ENCODE measurements at regions not wholly inside any gene's neighbourhood (a gene's known extent, or its start where the extent isn't known, plus 50 kb on each side); places are given as distances from the start of the nearest gene placed in this dataset.
"Not testable (repeated sequence)": the region's sequence is repeated elsewhere in the genome, so short reads cannot be mapped to it uniquely, and the experiment has no call there.

DNA sequence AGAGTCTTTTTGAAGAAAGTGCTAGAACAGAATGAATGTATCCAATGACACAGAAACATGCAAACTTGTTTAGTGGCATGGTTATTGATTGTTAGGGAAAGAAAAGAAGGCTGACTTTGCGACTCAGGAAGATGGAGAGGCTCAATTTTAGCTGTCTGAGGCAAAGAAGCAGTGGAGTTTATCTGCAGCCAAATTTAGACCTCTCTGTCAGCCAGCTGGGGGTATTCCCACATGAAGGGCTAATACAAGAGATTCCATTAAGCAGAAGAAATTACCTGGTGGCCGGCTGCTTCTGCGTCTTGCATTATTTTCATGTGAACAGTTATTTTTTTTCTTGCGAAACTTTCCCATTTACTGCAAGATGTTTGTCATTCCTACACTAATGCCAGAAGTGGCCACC is 240.2 kb upstream of the NBEA start:
- intact Hi-C loops (cut with DNase I): no loop called here
- no peak for DNase-seq (ENCODE audit: low spot score)

GRCh38 chr13:34708566-34709313 is 233.3 kb upstream of the NBEA start:
- no peak for DNase-seq (ENCODE audit: low spot score)
- intact Hi-C loops (cut with DNase I): no loop called here

DNA sequence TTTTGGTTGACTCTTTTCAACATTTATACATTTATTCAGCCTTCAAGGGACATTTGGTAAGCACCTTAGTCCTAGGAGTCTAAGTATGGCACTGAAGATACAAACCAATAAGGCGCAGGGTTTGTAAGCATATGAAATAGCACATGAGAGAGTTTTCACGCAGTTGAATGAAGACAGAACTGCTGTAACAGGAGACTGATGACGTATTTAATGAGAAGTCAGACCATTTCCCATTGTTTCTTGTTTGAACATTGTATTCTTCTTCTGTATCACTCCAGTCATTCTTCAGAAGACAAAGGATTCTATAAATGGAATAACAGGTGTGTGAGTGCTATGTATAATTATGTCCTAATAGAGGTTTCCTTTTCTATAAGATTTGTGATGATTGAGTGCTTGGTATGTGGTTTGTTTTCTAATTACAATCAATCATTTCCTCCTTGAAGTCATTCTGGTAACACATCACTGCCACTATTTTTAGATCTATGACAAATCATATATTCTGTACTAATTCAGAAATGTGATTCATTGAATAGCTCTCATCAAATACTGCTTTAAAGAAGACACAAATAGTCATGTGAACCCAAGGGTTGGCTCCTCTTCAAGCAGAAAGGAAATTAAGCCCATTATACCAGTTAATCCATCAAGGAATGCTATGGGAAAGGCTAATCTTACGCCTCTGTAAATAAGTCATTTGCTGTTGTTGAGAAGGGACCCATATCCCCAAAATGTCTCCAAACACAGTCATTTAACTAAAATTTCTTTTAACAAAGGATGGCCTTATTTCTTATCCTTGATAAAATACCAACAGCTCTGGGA is 222.8 kb upstream of the NBEA start:
- no peak for DNase-seq (ENCODE audit: low spot score)
- intact Hi-C loops (cut with DNase I): no loop called here

DNA sequence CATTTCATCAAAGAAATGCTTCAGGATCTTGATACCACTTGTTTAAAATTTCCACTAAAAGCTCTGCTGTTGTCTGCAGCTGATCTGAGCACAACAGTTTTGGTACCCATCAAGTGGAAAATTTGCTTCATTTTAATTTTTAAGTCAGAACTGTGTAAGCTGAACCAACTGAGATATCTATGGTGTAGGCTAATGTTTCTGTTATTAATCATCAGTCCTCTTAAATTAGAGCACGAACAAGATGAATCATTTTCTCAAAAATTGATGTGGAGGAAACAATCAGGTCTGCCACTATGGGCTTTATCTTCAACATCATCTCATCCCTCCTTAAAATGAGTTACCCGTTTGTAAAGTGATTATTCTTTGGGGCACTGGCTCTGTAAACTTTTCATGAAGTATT is 221.5 kb upstream of the NBEA start:
- DNase-seq (ENCODE audit: low spot score): no peak
- intact Hi-C loops (cut with DNase I): no loop called here

- DNase-seq (ENCODE audit: low spot score): no peak
- intact Hi-C loops (cut with DNase I): no loop called here
Measured at GRCh38 chr13:34721631-34722595, 220.2 kb upstream of the NBEA start.

DNA sequence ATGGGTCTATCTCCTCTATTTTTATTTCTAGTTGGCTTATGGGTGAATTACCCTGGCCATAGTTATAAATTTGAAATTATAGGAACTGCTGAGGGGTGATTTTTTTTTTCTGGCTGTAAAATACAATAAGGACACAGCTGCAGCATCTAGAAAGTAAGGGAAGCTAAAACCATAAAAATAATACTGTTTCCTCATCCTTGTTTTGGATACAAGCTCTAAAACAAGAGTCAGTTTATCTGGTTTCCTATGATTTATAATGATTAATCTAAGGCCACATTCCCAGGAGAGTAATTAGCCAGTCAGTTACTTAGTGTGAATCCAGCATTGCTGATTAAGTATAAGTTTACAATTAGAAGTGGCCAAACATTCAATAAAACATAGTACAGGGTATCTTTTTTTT is 219.1 kb upstream of the NBEA start:
- intact Hi-C loops (cut with DNase I): no loop called here
- DNase-seq (ENCODE audit: low spot score): no peak

DNA sequence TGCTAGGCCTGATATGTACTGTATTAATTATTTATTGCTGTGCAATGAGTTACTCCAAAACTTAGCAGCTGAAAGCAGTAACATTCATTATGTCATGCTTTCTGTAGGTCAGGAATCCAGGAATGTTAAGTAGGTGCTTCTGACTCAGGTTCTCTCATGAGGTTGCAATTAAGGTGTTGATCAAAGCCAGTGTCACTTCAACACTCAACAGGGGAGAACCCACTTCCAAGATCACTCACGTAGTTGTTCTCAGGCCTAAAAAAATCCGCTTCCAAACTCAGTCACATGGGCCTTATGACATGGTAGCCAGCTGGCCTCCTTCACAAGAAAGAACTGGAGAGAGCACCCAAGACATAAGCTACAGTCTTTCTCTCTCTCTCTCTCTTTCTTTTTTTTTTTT is 211.1 kb upstream of the NBEA start:
- intact Hi-C loops (cut with DNase I): no loop called here
- no peak for DNase-seq (ENCODE audit: low spot score)

GRCh38 chr13:34731486-34731885 is 210.6 kb upstream of the NBEA start:
- DNase-seq (ENCODE audit: low spot score): no peak
- intact Hi-C loops (cut with DNase I): no loop called here

DNA sequence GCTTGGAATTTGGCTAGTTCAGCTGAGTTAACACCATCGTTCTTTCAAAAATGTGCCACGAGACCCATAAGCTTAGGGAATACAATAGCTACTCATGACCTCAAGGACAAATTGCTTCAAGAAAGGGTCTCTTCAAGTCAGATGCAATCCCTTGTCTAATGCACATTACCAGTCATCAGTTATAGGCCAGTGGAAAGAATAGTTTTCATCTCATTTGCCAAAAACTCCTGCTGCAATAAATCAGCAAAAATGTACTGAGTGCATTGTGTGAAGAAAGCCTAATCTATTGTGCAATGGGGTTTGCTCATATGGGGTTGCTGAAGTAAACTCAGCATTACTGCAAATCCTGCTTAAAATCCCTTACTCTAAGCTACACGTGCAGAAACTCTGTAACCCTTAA is 208.3 kb upstream of the NBEA start:
- DNase-seq (ENCODE audit: low spot score): no peak
- intact Hi-C loops (cut with DNase I): no loop called here

GRCh38 chr13:34734932-34735331 is 207.1 kb upstream of the NBEA start:
- intact Hi-C loops (cut with DNase I): no loop called here
- DNase-seq (ENCODE audit: low spot score): no peak

DNA sequence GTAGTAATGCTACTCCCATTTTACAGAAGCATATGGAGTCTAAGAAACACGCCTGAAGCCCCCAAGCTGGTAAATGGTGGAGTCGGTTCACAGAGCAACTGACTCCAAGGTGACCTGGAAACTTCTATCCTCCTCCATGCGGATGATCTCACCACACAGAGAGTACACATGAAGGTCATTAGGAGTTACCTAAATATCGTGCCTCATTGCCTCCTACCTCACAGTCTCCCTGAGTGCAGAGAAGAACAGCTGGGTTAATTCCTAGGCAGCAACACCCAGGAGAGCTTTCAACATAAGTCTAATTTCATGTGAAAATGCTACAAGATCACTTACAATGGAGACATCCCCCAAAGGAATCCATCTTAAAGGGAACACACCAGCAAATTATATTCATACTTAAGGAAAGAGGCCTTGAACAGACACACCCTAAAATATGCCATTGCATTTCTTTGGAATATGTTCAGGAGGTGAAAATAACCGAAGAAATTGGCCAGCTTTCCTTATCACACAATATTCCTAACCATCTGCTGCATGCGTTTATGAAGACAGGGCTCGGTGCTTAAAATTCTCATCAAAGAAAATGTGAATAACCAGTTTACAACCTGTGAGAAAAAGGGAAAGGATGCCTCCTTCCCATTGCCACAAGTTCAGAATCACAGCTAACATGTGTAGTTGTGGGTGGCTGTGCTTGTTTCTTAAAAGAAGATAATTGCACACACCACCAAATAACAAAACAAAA is 203.6 kb upstream of the NBEA start:
- intact Hi-C loops (cut with DNase I): no loop called here
- DNase-seq (ENCODE audit: low spot score): no peak

DNA sequence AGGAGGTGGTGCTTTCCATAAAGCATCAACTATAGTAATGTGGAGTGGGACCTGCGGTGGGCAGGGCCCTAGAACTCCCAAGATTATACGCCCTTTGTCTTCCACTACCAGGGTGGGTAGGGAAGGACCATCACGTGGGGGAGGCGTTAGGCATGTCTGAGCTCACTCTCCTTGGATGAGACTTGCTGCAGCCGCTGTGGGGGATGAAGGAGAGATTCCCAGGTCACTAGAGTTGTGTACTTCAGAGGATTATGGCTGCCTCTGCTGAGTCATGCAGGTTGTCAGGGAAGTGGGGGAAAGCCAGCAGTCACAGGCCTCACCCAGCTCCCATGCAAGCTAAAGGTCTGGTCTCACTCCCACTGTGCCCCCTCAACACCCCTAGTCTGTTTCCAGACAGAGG is 195.0 kb upstream of the NBEA start:
- not testable (repeated sequence) for DNase-seq (ENCODE audit: low spot score)

DNA sequence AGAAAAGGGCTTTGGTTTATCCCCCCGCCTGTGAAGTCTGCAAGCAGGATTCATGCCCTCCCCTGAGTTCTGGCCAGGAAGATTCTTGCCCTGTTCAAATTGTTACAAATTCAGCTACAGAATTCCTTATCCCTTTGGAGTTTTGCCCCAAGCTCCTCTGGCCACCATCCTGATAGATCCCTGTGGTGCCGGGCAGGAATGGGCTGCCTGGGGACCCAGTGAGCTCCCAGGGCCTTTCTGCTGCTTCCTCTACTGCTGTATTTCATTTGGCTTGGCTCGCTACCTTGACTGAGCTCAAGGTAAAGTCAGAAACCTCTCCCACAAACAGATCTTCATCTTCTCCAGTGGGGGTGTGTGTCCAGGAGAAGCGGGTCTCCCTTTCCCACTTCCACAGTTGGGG is 194.6 kb upstream of the NBEA start:
- no peak for DNase-seq (ENCODE audit: low spot score)

More for the DNA sequence above, 195.0 kb upstream of the NBEA start:
- intact Hi-C loops (cut with DNase I): not testable (repeated sequence)

DNA sequence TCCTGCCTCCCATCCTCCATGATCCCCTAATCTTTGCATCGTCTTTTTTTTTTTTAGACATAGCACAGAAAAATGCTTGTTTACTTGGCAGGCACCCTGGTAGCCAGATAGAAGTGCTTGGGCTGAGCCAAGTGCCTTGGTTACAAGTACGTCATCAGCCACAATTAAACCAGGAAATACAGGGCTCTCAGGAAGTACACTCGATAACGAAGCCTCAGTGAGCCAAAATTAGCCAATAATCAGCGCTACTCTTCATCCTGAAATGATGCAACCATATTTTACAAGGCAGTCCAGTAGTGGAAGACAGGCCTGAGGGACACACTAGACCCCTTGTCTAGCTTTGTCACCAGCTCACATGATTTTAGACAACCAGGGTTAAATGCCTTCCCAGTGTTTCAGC is 194.0 kb upstream of the NBEA start:
- intact Hi-C loops (cut with DNase I): no loop called here
- no peak for DNase-seq (ENCODE audit: low spot score)

More for the DNA sequence above, 194.6 kb upstream of the NBEA start:
- intact Hi-C loops (cut with DNase I): no loop called here

GRCh38 chr13:34748596-34748995 is 193.5 kb upstream of the NBEA start:
- intact Hi-C loops (cut with DNase I): no loop called here
- DNase-seq (ENCODE audit: low spot score): no peak

- intact Hi-C loops (cut with DNase I): no loop called here
- no peak for DNase-seq (ENCODE audit: low spot score)
Measured at GRCh38 chr13:34749046-34749445, 193.0 kb upstream of the NBEA start.

DNA sequence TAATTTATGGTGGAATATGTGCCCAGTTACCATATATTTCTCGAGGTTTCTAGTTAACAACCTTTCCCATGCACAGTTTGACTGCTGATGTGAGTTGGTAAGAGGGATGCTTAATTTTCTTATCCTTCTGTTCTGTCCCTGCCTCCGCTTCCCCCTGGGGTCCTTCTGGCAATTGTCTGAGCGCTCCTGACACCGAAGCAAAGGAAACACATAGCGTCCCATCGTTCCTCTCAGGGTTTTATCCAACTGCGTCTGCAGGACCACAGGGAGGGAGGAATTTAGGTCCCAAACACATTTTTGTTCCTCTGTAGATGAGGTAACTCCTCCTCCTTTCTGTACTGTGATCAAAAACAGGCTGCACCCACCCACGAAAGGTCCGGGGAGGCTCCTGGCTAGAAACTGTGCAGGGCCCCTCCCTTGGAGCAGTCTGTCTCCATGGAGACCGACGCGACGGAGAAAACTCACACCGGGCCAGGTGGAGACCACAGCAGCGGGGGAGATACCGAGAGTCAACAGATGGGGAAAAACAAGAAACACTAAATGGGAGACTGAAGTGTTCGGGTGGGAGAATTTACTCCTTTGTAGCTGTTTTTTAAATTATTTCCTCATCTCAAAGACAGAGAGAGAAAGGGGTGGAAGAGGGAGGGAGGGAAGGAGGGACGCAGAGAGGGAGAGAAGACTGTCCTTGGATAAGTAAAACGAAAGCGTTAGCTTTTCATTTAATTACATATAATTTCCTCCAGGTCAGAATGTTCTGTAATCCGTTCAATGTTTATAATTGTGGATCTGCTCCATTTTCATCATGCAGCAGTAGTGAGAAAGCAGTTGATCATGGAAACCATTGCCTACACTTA is 191.8 kb upstream of the NBEA start:
- DNase-seq (ENCODE audit: low spot score): no peak
- intact Hi-C loops (cut with DNase I): no loop called here

DNA sequence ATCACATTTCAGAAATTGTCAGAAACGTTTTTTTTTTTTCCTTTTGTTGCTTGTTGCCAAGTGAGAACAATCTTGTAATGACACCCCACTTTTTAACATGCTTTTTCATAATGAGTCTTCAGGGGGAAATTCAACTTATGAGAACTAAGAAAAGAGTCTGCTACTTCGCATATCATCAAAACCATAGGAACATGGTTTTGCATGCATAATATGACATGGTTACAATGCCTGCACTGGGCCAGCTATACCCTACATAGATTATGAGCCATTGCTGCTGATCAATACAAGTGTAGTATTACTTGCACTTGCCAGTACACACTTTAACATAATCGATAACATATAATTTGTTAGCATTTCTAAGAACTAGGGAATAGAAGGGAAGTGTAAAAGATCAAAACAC is 191.0 kb upstream of the NBEA start:
- intact Hi-C loops (cut with DNase I): no loop called here
- DNase-seq (ENCODE audit: low spot score): no peak

All from posterior vena cava (tissue), 2 donors.